ENCODE measurements at regions not wholly inside any gene's neighbourhood (a gene's known extent, or its start where the extent isn't known, plus 50 kb on each side); places are given as distances from the start of the nearest gene placed in this dataset.
"Not testable (repeated sequence)": the region's sequence is repeated elsewhere in the genome, so short reads cannot be mapped to it uniquely, and the experiment has no call there.

DNA sequence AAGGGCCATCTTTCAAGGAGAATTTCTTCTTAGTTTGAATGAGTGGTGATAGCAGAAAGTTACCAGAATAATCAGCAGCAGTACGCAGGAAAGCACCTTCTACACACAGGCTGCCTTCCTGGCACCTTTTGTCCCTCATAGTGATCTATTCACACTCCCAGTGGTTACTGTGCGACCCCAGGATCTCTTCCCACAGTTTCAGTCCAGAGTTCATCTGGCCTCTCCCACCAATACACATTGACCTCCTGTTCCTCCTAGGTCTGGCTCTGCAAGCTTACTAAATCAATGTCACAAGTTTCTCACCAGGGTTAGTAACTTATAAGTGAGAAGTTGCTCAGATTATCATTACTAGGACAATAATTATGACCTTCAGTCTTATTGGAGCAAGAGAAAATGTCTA, 99.1 kb upstream of the PIK3R1 start:
- DNase-seq: no peak

DNA sequence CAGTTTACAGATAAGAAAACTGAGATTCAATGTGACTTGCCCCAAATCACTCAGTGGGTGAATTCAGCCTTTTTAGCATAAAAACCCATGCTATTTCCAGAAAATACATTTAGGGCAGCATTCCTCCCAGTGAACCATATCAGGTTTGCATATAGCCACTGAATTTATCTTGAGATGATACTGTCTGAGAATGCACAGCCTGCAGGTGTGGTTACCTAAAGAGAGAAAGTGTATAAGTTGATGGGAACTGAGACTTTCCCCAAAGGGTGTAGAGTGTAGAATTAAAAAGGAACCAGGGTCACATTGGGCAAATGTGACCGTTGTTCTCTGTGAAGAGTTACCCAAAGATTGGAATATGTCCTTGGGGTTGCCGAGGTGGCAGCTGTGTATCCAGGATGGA, 100.0 kb upstream of the PIK3R1 start:
- no peak for DNase-seq

DNA sequence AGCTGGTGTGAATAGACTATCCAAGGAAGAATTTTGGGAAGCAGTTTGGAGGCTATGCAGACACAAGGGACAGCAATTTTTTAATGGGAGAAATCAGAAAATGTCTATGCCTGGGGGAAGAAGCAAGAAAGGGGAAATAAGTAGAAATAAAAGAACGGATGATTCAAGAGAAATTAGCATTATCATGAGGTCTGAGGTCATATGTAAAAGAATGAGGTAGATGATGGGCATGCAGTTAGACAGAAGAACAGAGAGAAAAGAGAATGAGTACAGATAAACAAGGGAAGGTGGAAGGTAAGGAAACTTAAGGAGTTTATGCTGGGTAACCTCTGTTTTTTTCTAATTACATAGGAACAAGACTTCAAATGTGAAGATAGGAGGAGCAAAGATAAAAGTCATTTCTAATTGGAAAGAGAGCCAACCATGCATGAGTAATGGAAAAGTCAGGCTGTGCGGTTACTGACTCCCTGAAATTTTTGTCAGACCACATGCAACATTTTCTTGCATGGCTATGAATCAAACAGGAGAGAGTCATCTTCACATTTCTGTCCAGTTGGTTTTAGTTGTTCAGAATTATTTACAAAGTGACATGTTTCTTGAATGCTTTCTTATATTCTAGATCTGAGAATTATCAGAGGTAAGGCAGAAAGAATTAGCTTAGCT, 101.0 kb upstream of the PIK3R1 start:
- DNase-seq: no peak

DNA sequence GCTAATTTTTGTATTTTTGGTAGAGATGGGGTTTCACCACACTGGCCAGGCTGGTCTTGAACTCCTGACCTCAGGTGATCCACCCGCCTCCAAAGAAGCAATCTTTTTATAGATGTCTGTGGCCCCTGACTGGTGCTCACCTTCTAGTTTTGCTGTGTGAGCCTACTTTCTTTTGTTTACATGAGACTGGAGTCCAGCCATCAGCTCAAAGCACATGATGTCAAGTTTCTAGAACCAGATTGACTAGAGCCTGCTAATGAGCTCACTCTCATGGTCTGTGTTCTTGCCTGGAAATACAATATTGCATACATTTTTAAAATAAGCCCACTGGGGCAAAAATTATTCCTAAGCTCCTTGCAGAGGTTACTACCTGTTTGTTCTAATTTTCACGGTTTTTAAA, 102.9 kb upstream of the PIK3R1 start:
- no peak for DNase-seq

DNA sequence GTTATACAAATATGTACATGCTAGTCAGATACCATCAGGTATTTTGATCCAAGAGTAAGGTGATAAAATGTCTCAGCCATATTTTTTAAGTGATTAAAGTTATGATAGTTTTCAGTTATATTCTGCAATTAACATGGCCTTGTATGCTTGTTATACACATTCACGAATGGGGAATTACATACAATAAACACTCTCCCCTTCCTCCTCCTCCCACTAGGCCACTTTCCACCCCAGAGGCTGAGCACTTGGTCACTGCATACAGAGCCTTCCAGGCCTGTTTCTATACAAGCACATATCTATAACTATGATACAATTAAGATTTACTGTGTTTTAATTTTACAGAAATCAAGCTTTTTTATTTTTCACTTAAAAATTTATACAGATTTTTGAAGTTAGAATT, 104.7 kb upstream of the PIK3R1 start:
- DNase-seq: no peak

DNA sequence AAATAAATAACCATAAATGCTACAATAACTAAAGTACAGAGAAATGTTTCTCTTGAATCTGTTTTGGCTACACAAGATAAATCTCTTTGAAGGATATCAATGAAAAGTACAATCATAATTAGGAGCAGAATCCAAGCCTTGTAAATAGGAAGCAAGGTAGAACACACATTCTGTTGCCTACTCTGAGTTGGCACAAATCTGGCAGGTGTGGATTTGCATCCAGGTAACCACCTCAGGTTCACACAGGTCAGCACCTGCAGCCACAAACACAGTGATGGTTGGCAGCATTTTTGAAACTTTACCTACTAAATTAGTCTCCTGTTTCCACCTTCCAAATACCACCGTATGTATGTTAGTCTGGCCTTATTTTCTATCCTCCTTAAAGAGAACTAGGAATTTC, 105.3 kb upstream of the PIK3R1 start:
- DNase-seq: no peak

DNA sequence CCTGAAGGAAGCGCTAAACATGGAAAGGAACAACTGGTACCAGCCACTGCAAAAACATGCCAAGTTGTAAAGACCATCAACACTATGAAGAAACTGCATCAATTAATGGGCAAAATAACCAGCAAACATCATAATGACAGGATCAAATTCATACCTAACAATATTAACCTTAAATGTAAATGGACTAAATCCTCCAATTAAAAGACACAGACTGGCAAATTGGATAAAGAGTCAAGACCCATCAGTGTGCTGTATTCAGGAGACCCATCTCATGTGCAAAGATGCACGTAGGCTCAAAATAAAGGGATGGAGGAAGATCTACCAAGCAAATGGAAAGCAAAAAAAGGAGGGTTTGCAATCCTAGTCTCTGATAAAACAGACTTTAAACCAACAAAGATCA, 111.3 kb upstream of the PIK3R1 start:
- DNase-seq: not testable (repeated sequence)

DNA sequence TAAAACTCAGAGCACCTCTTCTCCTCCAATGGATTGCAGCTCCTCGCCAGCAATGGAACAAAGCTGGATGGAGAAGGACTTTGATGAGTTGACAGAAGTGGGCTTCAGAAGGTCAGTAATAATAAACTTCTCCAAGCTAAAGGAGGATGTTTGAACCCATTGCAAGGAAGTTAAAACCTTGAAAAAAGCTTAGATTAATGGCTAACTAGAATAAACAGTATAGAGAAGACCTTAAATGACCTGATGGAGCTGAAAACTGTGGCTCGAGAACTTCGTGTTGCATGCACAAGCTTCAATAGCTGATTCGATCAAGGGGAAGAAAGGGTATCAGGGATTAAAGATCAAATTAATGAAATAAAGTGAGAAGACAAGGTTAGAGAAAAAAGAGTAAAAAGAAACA, 112.3 kb upstream of the PIK3R1 start:
- DNase-seq: not testable (repeated sequence)

DNA sequence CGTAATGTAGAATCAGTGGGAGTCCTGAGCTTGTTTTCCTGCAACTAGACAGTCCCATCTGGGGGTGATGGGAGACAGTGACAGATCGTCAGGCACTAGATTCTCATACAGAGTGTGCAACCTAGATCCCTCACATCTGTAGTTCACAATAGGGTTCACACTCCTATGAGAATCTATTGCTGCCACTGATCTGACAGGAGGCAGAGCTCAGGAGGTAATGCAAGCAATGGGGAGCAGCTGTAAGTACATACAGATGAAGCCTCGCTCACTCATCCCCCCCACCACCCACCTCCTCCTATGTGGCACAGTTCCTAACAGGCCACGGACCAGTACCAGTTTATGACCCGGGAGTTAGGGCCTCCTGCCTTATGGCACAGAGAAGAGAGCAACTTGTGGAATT, 116.2 kb upstream of the PIK3R1 start:
- no peak for DNase-seq

DNA sequence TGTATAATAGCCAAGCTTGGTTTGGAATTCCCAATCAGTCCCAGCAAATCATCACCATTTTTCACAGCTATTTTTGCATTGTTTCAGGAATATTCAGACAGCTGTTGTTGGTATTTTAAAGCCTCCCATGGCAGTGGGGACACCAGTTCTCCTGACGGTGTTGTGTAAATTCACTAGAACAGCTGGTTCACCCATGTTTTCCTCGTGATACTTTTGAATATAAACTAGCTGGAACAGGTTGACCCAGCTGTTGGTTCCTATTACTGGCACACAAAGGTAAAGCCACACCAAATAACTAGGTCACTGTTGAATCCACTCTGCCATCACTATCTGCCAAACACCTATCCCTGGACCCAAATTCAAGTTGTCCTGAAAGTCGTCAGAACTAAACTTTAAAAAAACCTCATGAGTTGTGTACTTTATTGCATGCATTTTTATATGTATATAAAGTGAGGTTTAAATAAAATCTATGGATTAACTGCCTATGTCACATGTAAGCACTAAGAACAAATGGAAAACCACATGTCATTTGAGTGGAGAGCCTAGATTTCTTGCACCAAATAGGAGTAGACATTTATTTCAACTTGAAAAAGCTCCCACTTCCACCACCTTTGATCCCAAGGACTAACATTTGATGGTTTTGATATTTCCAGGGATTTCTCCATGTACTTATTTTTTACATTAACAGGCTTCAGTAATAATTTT, 121.9 kb upstream of the PIK3R1 start:
- DNase-seq: no peak

DNA sequence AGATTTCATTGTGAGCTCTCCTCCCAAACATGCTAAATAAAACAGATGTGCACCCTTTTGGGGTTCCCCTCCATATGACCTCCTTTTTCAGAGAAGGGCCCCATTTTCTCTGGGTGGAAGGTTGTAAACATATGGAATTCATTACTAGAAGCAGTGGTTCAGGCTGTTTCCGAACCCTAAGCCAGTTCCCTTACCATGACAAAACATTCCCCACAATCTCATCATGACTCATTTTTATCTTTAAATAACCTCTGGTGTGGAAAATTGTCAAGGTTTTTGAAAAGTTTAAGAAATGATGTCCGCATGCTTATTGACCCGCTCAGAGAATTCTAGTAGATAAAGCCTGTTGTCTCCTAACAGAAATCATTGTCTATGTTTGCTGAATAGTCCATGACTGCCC, 127.3 kb upstream of the PIK3R1 start:
- no peak for DNase-seq

DNA sequence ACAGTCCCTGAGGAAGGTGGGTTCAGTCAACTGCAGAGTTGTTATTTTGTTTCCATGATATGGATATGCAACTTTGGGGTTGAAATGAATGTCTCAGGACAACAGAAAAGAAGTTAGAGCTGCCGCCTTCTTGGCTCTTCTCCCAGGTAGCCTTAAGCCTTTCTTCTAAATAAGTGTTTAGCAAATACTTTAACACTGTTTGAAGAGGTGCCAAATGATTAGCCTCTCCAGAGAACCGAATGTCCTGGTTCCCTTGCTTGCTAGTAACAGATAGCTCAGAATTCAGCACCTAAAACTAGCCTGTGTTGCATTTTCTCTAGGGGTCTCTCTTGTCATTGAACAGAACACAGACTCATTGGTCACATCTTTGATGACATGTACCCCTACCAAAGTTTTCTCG, 127.7 kb upstream of the PIK3R1 start:
- no peak for DNase-seq

DNA sequence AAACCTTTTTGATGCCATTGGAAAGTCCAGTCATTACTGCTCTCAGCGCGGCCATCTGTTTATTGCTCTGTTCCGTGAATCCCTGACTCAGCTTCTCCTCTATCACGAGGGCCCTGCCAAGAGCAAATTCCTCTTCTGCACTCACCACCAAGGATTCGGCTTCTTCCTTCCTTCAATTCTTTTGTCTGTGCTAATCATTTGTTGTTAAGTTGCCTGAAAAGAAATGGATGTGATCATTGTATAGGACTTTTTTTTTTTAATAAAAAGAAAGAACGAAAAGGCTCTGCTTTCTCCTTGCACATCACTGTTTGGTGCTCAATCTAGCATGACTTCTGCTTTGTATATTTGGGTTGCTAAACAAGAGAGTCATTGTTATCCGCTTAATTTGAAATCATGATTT, 128.7 kb upstream of the PIK3R1 start:
- peak in 42 of 58 donors; percentile 1 to 64 (median 10) for DNase-seq

DNA sequence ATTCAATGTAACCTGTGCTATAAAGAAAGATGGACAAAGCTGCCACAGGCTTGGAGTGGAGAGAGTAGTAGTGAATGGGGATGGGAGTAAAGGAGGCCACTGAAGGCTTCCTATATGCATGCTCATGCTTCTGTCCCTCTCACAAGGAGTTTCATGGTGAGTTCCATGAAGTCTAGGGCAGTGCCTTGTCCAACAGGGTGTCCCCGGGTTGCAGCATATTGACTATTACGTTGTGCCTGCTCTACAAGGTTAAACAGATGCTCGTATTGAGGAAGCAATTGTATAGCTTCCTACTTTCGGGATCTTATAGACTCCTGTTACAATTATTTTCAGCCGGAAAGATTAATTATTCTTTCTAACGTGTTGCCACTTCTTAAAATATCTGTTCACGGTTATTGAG, 129.1 kb upstream of the PIK3R1 start:
- DNase-seq: peak in 1 of 58 donors; percentile 6

DNA sequence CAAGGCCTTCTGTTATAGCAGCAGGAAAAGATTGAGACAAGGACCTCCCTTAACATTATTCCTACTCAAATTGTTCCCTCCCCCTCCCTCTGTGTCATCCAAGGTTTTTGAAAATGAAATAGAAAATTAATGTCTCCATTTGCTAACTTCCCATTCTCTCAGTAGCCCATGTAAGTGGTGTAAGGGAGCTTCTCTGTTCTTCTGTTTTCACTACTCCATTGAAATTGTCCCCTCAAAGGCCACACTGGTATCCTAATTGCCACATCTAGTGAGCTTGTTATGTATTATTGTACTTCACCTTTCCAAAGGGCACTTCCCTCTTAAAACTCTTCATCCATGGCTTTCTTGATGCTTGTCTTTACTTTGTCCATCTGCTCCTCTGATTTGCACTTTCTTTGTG, 131.2 kb upstream of the PIK3R1 start:
- no peak for DNase-seq

DNA sequence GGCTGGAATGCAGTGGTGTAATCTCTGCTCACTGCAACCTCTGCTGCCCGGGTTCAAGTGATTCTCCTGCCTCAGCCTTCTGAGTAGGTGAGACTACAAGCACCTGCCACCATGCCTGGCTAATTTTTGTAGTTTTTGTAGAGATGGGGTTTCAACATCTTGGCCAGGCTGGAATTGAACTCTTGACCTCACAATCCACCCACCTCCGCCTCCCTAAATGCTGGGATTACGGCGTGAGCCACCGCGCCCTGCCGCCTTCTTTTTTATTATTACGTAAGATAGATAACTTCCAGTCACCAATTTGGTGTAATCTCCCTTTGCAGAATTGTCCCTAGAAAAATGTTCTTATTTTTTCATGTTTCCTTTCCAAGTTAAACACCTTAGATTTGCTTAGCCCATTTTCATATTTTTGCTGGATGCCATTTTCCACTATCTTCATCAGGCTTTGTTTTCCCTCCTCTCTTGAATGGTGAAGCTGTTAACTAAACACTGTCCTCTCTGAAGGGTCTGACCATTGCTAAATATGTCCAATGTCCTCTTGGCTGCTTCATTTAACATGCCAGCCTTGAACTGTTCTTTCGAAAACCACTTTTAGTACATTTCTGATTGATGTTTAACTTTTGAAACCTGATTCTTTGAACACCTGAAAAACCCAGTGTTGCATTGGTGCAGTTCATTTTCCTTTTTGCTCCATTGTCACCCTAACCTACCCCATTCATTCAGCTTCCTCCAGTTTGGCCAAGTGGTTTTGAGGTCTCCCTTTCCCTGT, 135.1 kb upstream of the PIK3R1 start:
- no peak for DNase-seq

DNA sequence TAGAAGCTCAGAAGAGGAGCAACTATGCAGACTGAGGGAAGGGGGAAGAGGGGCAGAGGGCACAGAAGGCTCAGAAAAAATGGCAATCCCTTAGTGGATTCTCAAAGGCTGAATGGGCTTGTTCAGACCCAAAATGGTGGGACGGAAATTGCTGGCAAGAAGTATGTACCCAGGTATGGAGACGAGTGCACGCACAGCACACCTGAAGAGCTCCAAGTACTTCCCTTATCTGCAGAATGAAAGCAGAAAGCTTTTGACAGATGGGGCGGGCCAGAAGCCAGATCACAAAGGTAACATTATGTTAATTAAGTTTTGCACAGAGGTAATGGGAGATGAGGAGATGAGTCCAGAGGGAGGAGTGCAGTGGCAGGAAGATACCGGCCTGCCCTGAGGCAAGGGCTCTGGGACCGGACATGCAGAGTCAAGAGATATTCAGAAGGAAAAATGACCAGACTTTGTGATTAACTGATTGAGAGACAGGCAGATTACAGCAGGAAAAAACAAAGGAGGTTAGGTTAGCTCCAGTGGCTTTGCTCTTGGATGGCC, 138.1 kb upstream of the PIK3R1 start:
- no peak for DNase-seq

DNA sequence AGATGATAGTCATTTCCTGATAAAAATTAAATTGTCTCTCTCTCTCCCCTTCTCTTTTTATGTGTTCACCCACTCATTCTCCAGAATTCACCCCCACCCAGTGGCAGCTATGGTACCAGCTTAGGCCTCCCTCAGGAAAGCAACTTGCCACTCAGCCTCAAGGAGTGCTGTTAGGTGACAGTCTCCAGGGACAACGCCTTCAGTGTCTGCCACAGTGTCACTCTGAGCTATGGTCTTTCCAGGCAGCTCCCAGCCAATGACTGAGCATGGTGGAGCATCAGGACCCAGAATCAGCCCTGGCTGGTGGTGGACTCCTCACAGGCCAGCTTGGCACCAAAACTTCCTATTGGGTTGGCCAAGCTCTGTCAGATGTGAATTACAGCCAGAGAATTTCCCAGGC, 140.9 kb upstream of the PIK3R1 start:
- no peak for DNase-seq

DNA sequence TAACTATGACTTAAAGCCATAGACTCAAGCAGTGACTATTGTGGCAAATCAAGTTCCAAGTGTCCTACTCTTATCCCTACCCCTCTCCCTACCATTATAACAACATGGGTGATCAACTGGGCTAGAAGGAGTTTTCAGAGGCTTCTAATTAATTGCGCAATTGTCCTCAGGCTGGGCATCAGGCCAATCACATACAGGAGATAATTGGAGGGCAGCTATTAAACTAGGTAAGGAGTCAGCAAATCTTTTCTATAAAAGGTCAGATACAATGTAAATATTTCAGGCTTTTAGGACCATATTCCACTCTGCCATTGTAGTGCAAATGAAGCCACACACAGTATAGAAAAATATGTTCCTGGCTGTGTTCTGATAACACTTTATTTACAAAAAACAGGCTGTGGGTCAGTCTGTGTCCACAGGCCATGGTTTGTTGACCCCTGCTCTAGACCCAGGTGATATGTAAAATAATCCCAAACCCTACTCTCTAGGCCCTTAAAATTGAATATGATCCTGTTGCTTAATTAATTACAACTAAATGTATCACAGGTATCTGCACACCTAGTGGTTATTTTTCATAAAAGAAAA, 141.4 kb upstream of the PIK3R1 start:
- DNase-seq: no peak

DNA sequence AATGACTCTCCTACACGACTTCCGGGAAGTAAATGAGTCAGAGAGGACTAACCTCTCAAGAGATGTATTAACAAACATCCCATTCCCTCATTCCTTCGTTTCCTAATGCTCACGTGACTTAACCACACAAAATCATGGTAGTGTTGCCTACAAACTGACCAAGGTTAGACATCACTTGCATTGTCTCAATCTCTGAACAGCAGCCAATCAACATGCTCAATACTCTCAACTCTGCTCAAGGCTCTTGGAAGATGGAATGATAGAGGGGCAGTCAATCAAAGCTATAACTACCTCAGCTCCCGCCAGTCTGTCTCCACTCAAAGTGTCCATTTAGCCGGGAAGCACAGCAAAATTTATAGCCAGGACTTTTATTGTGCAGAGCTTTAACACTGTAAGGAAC, 143.8 kb upstream of the PIK3R1 start:
- no peak for DNase-seq

DNA sequence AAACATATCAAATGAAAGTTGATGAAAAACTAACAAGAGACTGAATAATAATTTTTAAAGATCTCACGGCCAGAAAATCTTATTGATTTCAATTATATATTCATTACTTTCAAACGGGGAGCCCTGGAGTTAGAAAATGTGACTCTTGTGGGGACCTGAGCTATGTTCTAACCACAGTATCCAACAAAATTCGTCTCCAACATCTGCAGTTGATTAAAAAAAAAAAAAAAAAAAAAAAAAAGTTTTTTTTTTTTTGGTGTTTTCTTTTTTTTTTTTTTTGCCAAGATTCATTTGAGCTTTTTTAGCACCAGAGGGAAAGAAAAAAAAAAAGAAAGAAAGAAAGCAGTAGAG, 144.3 kb upstream of the PIK3R1 start:
- DNase-seq: no peak
